T-helper 2 cell treated with Interferon-gamma antibody and Interleukin-4, amounts not matched to agents 5 μg/mL and 100 μg/mL, for 36 hours (primary cell): ENCODE measurements at regions not wholly inside any gene's neighbourhood (a gene's known extent, or its start where the extent isn't known, plus 50 kb on each side); places are given as distances from the start of the nearest gene placed in this dataset.
"Not testable (repeated sequence)": the region's sequence is repeated elsewhere in the genome, so short reads cannot be mapped to it uniquely, and the experiment has no call there.

Experiments used
- DNase-seq: peaks from one replicate; pipeline ENCODE4 v3.0.0; 2021; ENCODE audit warnings: low spot score
- H3K27ac Mint-ChIP-seq: one replicate; pipeline ENCODE4 v1.8.0; 2021; ENCODE audit warnings: mild to moderate bottlenecking, mixed read lengths
- H3K27me3 Mint-ChIP-seq: one replicate; pipeline ENCODE4 v1.8.0; 2021; ENCODE audit warnings: low read depth, mixed read lengths
- H3K36me3 Mint-ChIP-seq: one replicate; pipeline ENCODE4 v1.8.0; 2021; ENCODE audit warnings: low read depth, mixed read lengths
- H3K4me1 Mint-ChIP-seq: one replicate; pipeline ENCODE4 v1.8.0; 2021; ENCODE audit warnings: low read depth, mixed read lengths
- H3K4me3 Mint-ChIP-seq: one replicate; pipeline ENCODE4 v1.8.0; 2022; ENCODE audit warnings: mild to moderate bottlenecking, moderate library complexity, mixed read lengths
- H3K9me3 Mint-ChIP-seq: one replicate; pipeline ENCODE4 v1.8.0; 2021; ENCODE audit warnings: mixed read lengths

- Mint-ChIP-seq H3K27me3 (no peaks in the 10 kb centered on the region), H3K4me1 (no peaks in the 10 kb centered on the region), H3K36me3 (no peaks in the 10 kb centered on the region), H3K9me3 (no peaks in the 10 kb centered on the region), H3K4me3 (no peak overlapping the region), H3K27ac (no peak overlapping the region)
- no peak for DNase-seq
These were observed 62.2 kb upstream of the IRX2 start for GRCh38 chr5:2813678-2814077.

DNA sequence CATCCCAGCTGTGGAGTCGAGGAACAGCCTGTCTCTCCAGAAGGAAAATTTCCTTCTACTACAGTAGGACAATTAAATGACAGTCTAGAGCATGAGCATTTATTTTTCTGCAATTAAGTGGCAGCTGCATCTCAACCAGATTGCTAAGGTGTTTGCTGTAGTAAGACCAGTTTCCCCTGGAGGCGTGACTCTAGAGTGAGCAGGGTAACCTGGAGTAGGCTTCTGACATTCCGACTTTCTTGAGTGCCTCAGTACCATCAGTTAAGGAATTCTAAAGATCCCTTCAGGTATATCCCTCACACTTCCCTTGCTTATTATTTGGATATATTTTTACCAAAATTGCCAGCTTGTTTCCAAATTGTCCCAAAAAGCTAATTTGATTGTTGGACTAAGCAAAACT is 59.2 kb upstream of the IRX2 start:
- no peaks in the 10 kb centered on the region for H3K36me3 Mint-ChIP-seq
- peaks cover 4% of the 10 kb centered on the region for H3K9me3 Mint-ChIP-seq
- H3K4me3 Mint-ChIP-seq = no peak overlapping the region
- H3K27me3 Mint-ChIP-seq = no peaks in the 10 kb centered on the region
- H3K27ac Mint-ChIP-seq = no peak overlapping the region
- no peak for DNase-seq
- no peaks in the 10 kb centered on the region for H3K4me1 Mint-ChIP-seq

GRCh38 chr5:2807244-2807643 is 55.8 kb upstream of the IRX2 start:
- not testable (repeated sequence) for H3K27ac Mint-ChIP-seq, H3K9me3 Mint-ChIP-seq, H3K36me3 Mint-ChIP-seq, DNase-seq, H3K4me1 Mint-ChIP-seq, H3K27me3 Mint-ChIP-seq, H3K4me3 Mint-ChIP-seq

- Mint-ChIP-seq H3K4me3 (no peak overlapping the region), H3K27me3 (no peaks in the 10 kb centered on the region), H3K9me3 (peaks cover 4% of the 10 kb centered on the region), H3K4me1 (no peaks in the 10 kb centered on the region), H3K27ac (no peak overlapping the region), H3K36me3 (no peaks in the 10 kb centered on the region)
- DNase-seq = no peak
These were observed 54.7 kb upstream of the IRX2 start for GRCh38 chr5:2806176-2806575.

DNA sequence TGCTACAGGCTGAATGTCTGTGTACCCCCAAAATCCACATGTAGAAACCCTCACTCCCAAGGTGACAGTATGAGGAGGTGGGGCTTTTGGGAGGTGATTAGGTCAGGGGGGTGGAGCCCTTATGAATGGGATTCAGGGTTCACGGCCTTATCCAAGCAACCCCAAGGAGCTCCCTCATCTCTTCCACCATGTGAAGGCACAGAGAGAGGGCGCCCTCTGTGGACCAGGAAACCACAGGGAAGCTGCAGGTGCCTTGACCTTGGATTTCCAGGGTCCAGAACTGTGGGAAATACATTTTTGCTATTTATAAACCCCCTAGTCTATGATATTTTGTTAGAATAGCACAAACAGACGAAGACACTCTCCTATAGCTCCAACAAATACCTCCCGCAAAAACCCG is 53.6 kb upstream of the IRX2 start:
- Mint-ChIP-seq H3K4me3 (no peak overlapping the region), H3K36me3 (no peaks in the 10 kb centered on the region), H3K27me3 (no peaks in the 10 kb centered on the region), H3K27ac (no peak overlapping the region), H3K4me1 (no peaks in the 10 kb centered on the region), H3K9me3 (peaks cover 4% of the 10 kb centered on the region)
- no peak for DNase-seq

- no peak overlapping the region for H3K4me3 Mint-ChIP-seq
- H3K27ac Mint-ChIP-seq = no peak overlapping the region
- H3K4me1 Mint-ChIP-seq = no peaks in the 10 kb centered on the region
- no peak for DNase-seq
- no peaks in the 10 kb centered on the region for H3K27me3 Mint-ChIP-seq
- peaks cover 4% of the 10 kb centered on the region for H3K9me3 Mint-ChIP-seq
- H3K36me3 Mint-ChIP-seq = no peaks in the 10 kb centered on the region
These were observed 52.3 kb upstream of the IRX2 start for GRCh38 chr5:2803751-2804150.

GRCh38 chr5:2802693-2803365 is 51.4 kb upstream of the IRX2 start:
- H3K4me3 Mint-ChIP-seq = no peak overlapping the region
- H3K27ac Mint-ChIP-seq = no peak overlapping the region
- H3K4me1 Mint-ChIP-seq = no peaks in the 10 kb centered on the region
- no peak for DNase-seq
- H3K9me3 Mint-ChIP-seq = no peaks in the 10 kb centered on the region
- no peaks in the 10 kb centered on the region for H3K27me3 Mint-ChIP-seq
- H3K36me3 Mint-ChIP-seq = no peaks in the 10 kb centered on the region

GRCh38 chr5:2801577-2802525 is 50.4 kb upstream of the IRX2 start:
- no peak overlapping the region for H3K4me3 Mint-ChIP-seq
- no peaks in the 10 kb centered on the region for H3K4me1 Mint-ChIP-seq
- no peak for DNase-seq
- no peaks in the 10 kb centered on the region for H3K36me3 Mint-ChIP-seq
- H3K9me3 Mint-ChIP-seq = no peaks in the 10 kb centered on the region
- no peak overlapping the region for H3K27ac Mint-ChIP-seq
- H3K27me3 Mint-ChIP-seq = no peaks in the 10 kb centered on the region
